ENCODE measurements at regions not wholly inside any gene's neighbourhood (a gene's known extent, or its start where the extent isn't known, plus 50 kb on each side); places are given as distances from the start of the nearest gene placed in this dataset.

DNA sequence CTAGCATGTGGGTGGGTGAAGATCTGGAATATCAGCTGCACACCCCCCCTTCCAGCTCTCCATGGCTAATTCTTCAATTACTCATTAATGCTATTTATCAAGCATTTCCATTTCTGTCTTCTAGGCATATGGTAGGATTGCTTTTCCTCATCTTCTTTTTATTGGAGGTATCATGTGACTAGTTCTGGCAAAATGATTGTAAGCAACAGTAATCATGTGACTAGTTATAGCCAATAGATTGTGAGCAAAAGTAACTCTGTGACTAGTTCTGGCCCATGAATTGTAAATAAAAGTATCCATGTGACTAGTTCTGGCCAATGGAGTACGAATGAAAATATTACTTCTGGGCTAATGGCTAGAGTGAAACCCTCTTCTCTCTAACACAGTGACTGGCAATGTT, 107.0 kb upstream of the TMEM132E start:
- TF ChIP-seq, protein P1, sequence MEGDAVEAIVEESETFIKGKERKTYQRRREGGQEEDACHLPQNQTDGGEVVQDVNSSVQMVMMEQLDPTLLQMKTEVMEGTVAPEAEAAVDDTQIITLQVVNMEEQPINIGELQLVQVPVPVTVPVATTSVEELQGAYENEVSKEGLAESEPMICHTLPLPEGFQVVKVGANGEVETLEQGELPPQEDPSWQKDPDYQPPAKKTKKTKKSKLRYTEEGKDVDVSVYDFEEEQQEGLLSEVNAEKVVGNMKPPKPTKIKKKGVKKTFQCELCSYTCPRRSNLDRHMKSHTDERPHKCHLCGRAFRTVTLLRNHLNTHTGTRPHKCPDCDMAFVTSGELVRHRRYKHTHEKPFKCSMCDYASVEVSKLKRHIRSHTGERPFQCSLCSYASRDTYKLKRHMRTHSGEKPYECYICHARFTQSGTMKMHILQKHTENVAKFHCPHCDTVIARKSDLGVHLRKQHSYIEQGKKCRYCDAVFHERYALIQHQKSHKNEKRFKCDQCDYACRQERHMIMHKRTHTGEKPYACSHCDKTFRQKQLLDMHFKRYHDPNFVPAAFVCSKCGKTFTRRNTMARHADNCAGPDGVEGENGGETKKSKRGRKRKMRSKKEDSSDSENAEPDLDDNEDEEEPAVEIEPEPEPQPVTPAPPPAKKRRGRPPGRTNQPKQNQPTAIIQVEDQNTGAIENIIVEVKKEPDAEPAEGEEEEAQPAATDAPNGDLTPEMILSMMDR (IDR thresholded peaks at IDR 0.05) = no peak
- no peak for TF ChIP-seq POLR2A (IDR thresholded peaks at IDR 0.05)

Data from heart left ventricle (tissue), 13 donors.